ENCODE measurements at regions not wholly inside any gene's neighbourhood (a gene's known extent, or its start where the extent isn't known, plus 50 kb on each side); places are given as distances from the start of the nearest gene placed in this dataset.

GRCh38 chr6:78552435-78552834, 314.9 kb upstream of the IRAK1BP1 start:
- H3K4me1 Mint-ChIP-seq, result no peaks in the 10 kb centered on the region
- TF ChIP-seq EZH2phosphoT487 (IDR thresholded peaks at IDR 0.05; ENCODE audit: unreplicated experiment), result no peak
- TF ChIP-seq STAT1 (IDR thresholded peaks at IDR 0.05; ENCODE audit: unreplicated experiment), result no peak
- TF ChIP-seq JUNB (IDR thresholded peaks at IDR 0.05; ENCODE audit: unreplicated experiment), result no peak
- TF ChIP-seq, protein P1, sequence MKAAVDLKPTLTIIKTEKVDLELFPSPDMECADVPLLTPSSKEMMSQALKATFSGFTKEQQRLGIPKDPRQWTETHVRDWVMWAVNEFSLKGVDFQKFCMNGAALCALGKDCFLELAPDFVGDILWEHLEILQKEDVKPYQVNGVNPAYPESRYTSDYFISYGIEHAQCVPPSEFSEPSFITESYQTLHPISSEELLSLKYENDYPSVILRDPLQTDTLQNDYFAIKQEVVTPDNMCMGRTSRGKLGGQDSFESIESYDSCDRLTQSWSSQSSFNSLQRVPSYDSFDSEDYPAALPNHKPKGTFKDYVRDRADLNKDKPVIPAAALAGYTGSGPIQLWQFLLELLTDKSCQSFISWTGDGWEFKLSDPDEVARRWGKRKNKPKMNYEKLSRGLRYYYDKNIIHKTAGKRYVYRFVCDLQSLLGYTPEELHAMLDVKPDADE (IDR thresholded peaks at IDR 0.05), result no peak
- TF ChIP-seq, protein P2, sequence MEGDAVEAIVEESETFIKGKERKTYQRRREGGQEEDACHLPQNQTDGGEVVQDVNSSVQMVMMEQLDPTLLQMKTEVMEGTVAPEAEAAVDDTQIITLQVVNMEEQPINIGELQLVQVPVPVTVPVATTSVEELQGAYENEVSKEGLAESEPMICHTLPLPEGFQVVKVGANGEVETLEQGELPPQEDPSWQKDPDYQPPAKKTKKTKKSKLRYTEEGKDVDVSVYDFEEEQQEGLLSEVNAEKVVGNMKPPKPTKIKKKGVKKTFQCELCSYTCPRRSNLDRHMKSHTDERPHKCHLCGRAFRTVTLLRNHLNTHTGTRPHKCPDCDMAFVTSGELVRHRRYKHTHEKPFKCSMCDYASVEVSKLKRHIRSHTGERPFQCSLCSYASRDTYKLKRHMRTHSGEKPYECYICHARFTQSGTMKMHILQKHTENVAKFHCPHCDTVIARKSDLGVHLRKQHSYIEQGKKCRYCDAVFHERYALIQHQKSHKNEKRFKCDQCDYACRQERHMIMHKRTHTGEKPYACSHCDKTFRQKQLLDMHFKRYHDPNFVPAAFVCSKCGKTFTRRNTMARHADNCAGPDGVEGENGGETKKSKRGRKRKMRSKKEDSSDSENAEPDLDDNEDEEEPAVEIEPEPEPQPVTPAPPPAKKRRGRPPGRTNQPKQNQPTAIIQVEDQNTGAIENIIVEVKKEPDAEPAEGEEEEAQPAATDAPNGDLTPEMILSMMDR (conservative IDR thresholded peaks at IDR 0.05; ENCODE audit: low read depth in 2 of 2), result no peak
- TF ChIP-seq ZNF114 (CRISPR knock-in tag; IDR thresholded peaks at IDR 0.05), result no peak
- TF ChIP-seq ZNF331 (CRISPR knock-in tag; IDR thresholded peaks at IDR 0.05; ENCODE audit: low read depth), result no peak
- no peak for TF ChIP-seq EZH2 (IDR thresholded peaks at IDR 0.05; ENCODE audit: low read depth, unreplicated experiment)
- no peak for TF ChIP-seq ZNF462 (CRISPR knock-in tag; IDR thresholded peaks at IDR 0.05)
- no peak for TF ChIP-seq REST (IDR thresholded peaks at IDR 0.05; ENCODE audit: unreplicated experiment)
- no peak for TF ChIP-seq NANOG (IDR thresholded peaks at IDR 0.05; ENCODE audit: borderline replicate concordance)
- TF ChIP-seq POLR2AphosphoS5 (IDR thresholded peaks at IDR 0.05; ENCODE audit: low read depth), result no peak
- H3K36me3 Mint-ChIP-seq (ENCODE audit: low read depth), result peaks cover 30% of the 10 kb centered on the region
- Histone ChIP-seq H3K4me1 (ENCODE audit: insufficient read depth) (no peaks in the 10 kb centered on the region), H3K79me2 (replicated peaks; ENCODE audit: insufficient read depth) (no peaks in the 10 kb centered on the region), H2AFZ (no peak overlapping the region), H3K9me2 (ENCODE audit: insufficient read depth) (no peaks in the 10 kb centered on the region), H3K27ac (ENCODE audit: low read depth) (no peak overlapping the region), H3K4me3 (no peak overlapping the region), H3K4me2 (no peak overlapping the region), H4K20me1 (replicated peaks; ENCODE audit: insufficient read depth) (no peaks in the 10 kb centered on the region), H3F3A (replicated peaks; ENCODE audit: low read depth) (no peaks in the 10 kb centered on the region), H3K27me3 (ENCODE audit: insufficient read depth) (no peaks in the 10 kb centered on the region), H3K36me3 (ENCODE audit: insufficient read depth) (peaks cover 6% of the 10 kb centered on the region; the same call in 1 of the 2 replicates)
- peaks cover 46% of the 10 kb centered on the region for H3K9me3 Mint-ChIP-seq
- ATAC-seq, result no peak
- no peak overlapping the region for H3K4me3 Mint-ChIP-seq
- H3K27me3 Mint-ChIP-seq (ENCODE audit: insufficient read depth, low read depth, poor library complexity), result peaks cover 3% of the 10 kb centered on the region
- no peak overlapping the region for H3K27ac Mint-ChIP-seq
- DNase-seq (ENCODE audit: low spot score), result no peak

Data from GM23338 (cell line).